PFSK-1 (cell line): ENCODE measurements at regions not wholly inside any gene's neighbourhood (a gene's known extent, or its start where the extent isn't known, plus 50 kb on each side); places are given as distances from the start of the nearest gene placed in this dataset.

Source experiments
- FOXP2 ChIP-seq: optimal IDR thresholded peaks from 2 replicates; pipeline ENCODE3; 2011; ENCODE audit warnings: borderline replicate concordance, control low read depth, inconsistent platforms; ENCODE audit not compliant: insufficient read depth; ENCODE audit errors: extremely low read length, extremely low read depth
- POLR2AphosphoS5 ChIP-seq: IDR thresholded peaks from 2 replicates; pipeline ENCODE4 v1.6.1; 2012; ENCODE audit warnings: low read depth, mild to moderate bottlenecking, control low read depth, low read length, moderate library complexity
- REST ChIP-seq, 2 experiments: IDR thresholded peaks; 2 replicates each; pipeline versions ENCODE4 v1.6.1 to v1.8.0; 2011 to 2012; ENCODE audit warnings: low read depth in 2 of 2, low read length in 2 of 2, control low read depth in 1 of 2, inconsistent platforms in 1 of 2, mild to moderate bottlenecking in 1 of 2, moderate library complexity in 1 of 2; ENCODE audit not compliant: insufficient read depth in 1 of 2
- SIN3A ChIP-seq: IDR thresholded peaks from 2 replicates; pipeline ENCODE4 v1.6.1; 2012; ENCODE audit warnings: mild to moderate bottlenecking, low read length, moderate library complexity, borderline replicate concordance; ENCODE audit not compliant: insufficient read depth
- TAF1 ChIP-seq: IDR thresholded peaks from 2 replicates; pipeline ENCODE4 v1.6.1; 2012; ENCODE audit warnings: low read length, control low read depth, borderline replicate concordance; ENCODE audit not compliant: insufficient read depth

DNA sequence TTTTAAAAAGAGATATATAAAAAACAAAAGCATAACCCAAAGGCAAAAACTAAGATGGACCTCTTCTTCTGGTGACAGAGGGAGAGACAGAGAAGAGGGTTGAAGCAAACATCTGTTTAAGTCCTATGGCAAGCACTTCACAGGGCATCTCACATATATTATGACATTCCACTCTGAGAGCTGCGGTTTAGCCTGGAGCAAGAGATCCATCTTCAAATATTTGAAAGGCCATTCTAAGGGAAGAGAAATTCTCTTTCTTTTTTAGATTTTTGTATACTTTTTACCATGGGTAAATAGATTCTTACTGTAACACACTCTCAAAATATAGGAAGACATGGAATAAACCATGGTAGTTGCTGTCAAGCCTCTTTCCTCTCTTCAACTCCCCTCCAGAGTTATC lies 204.1 kb downstream of the GXYLT1 start:
- TF ChIP-seq REST (IDR thresholded peaks at IDR 0.05; ENCODE audit: insufficient read depth in 1 of 2, low read depth in 2 of 2, low read length in 2 of 2): no peak
- TF ChIP-seq SIN3A: no peak
- TF ChIP-seq TAF1: no peak
- TF ChIP-seq POLR2AphosphoS5: no peak
- TF ChIP-seq FOXP2: no peak
